GM19240 (cell line): ENCODE measurements at regions not wholly inside any gene's neighbourhood (a gene's known extent, or its start where the extent isn't known, plus 50 kb on each side); places are given as distances from the start of the nearest gene placed in this dataset.
"Not testable (repeated sequence)": the region's sequence is repeated elsewhere in the genome, so short reads cannot be mapped to it uniquely, and the experiment has no call there.

Experiments
- DNase-seq: peaks from one replicate; pipeline ENCODE4 v3.0.0; 2011; ENCODE audit warnings: low spot score; ENCODE audit not compliant: insufficient read length

GRCh38 chr11:24357620-24358410 lies 139.0 kb upstream of the LUZP2 start:
- DNase-seq = no peak

- no peak for DNase-seq
These were observed 124.4 kb upstream of the LUZP2 start for GRCh38 chr11:24372491-24372890.

- DNase-seq = no peak
These were observed 123.3 kb upstream of the LUZP2 start for GRCh38 chr11:24373516-24373915.

- no peak for DNase-seq
These were observed 121.5 kb upstream of the LUZP2 start for GRCh38 chr11:24375351-24375750.

GRCh38 chr11:24375931-24376330 lies 120.9 kb upstream of the LUZP2 start:
- no peak for DNase-seq

GRCh38 chr11:24383137-24383536 lies 113.7 kb upstream of the LUZP2 start:
- DNase-seq = no peak

- DNase-seq = no peak
These were observed 112.6 kb upstream of the LUZP2 start for GRCh38 chr11:24384240-24384639.

- DNase-seq = no peak
These were observed 110.1 kb upstream of the LUZP2 start for GRCh38 chr11:24386546-24387397.

GRCh38 chr11:24389575-24389974 lies 107.3 kb upstream of the LUZP2 start:
- DNase-seq = no peak

GRCh38 chr11:24390016-24390415 lies 106.8 kb upstream of the LUZP2 start:
- no peak for DNase-seq

- no peak for DNase-seq
These were observed 106.1 kb upstream of the LUZP2 start for GRCh38 chr11:24390762-24391161.

GRCh38 chr11:24391167-24391566 lies 105.7 kb upstream of the LUZP2 start:
- DNase-seq = no peak

GRCh38 chr11:24400059-24400665 lies 96.7 kb upstream of the LUZP2 start:
- DNase-seq = no peak

- no peak for DNase-seq
These were observed 90.5 kb upstream of the LUZP2 start for GRCh38 chr11:24406389-24406788.

- no peak for DNase-seq
These were observed 89.9 kb upstream of the LUZP2 start for GRCh38 chr11:24406980-24407379.

GRCh38 chr11:24407733-24408132 lies 89.1 kb upstream of the LUZP2 start:
- DNase-seq = no peak

- DNase-seq = no peak
These were observed 88.7 kb upstream of the LUZP2 start for GRCh38 chr11:24408202-24408601.

GRCh38 chr11:24411791-24412190 lies 85.1 kb upstream of the LUZP2 start:
- no peak for DNase-seq

- no peak for DNase-seq
These were observed 84.1 kb upstream of the LUZP2 start for GRCh38 chr11:24412722-24413121.

GRCh38 chr11:24413391-24413790 lies 83.5 kb upstream of the LUZP2 start:
- no peak for DNase-seq

- DNase-seq = not testable (repeated sequence)
These were observed 80.8 kb upstream of the LUZP2 start for GRCh38 chr11:24415955-24416636.

- DNase-seq = no peak
These were observed 75.1 kb upstream of the LUZP2 start for GRCh38 chr11:24421766-24422165.
